ENCODE measurements at regions not wholly inside any gene's neighbourhood (a gene's known extent, or its start where the extent isn't known, plus 50 kb on each side); places are given as distances from the start of the nearest gene placed in this dataset.

- no peak for TF ChIP-seq CTCF (IDR thresholded peaks at IDR 0.05)
- TF ChIP-seq POLR2A (IDR thresholded peaks at IDR 0.05): no peak
Measured at GRCh38 chr1:77631302-77631701, 51.2 kb downstream of the ZZZ3 start.
